GM23338 (cell line): ENCODE measurements at regions not wholly inside any gene's neighbourhood (a gene's known extent, or its start where the extent isn't known, plus 50 kb on each side); places are given as distances from the start of the nearest gene placed in this dataset.

ENCODE experiments used
- ATAC-seq: fragments of 200-7000 bp; cut with Tn5 transposase; 3 replicates; pipeline ENCODE4 v1.9.1; 2020
- DNase-seq: peaks from one replicate; pipeline ENCODE4 v3.0.0-alpha.2; 2015; ENCODE audit warnings: low spot score
- H2AFZ ChIP-seq: fragments of 200-600 bp; sonication (generic); 2 replicates; pipeline ENCODE4 v1.8.0; 2016; ENCODE audit warnings: antibody characterized with exemption, mild to moderate bottlenecking, moderate library complexity
- H3F3A ChIP-seq: fragments of 200-600 bp; sonication (generic); replicated peaks from 2 replicates; pipeline ENCODE4 v1.8.0; 2017; ENCODE audit warnings: antibody characterized with exemption, mixed run types, low read depth
- H3K27ac ChIP-seq: fragments of 200-600 bp; sonication (generic); 2 replicates; pipeline ENCODE4 v1.6.1; 2016; ENCODE audit warnings: low read depth
- H3K27me3 ChIP-seq: fragments of 200-600 bp; sonication (generic); 2 replicates; pipeline ENCODE4 v1.8.0; 2016; ENCODE audit warnings: mild to moderate bottlenecking, mixed run types, moderate library complexity; ENCODE audit not compliant: insufficient read depth
- H3K36me3 ChIP-seq: fragments of 200-600 bp; sonication (generic); 2 replicates; pipeline ENCODE4 v1.8.0; 2016; ENCODE audit warnings: mild to moderate bottlenecking; ENCODE audit not compliant: insufficient read depth
- H3K4me1 ChIP-seq: fragments of 200-600 bp; sonication (generic); 2 replicates; pipeline ENCODE4 v1.8.0; 2016; ENCODE audit warnings: mild to moderate bottlenecking, moderate library complexity; ENCODE audit not compliant: insufficient read depth
- H3K4me2 ChIP-seq: fragments of 200-600 bp; sonication (generic); 2 replicates; pipeline ENCODE4 v1.7.1; 2017; ENCODE audit warnings: mixed run types
- H3K4me3 ChIP-seq: fragments of 200-600 bp; sonication (generic); 2 replicates; pipeline ENCODE4 v1.6.1; 2016; ENCODE audit warnings: mixed run types
- H3K79me2 ChIP-seq: fragments of 200-600 bp; sonication (generic); replicated peaks from 2 replicates; pipeline ENCODE4 v1.8.0; 2017; ENCODE audit warnings: mild to moderate bottlenecking; ENCODE audit not compliant: insufficient read depth
- H3K9me2 ChIP-seq: fragments of 200-600 bp; sonication (generic); 2 replicates; pipeline ENCODE4 v1.8.0; 2017; ENCODE audit not compliant: insufficient read depth
- H4K20me1 ChIP-seq: fragments of 200-600 bp; sonication (generic); replicated peaks from 2 replicates; pipeline ENCODE4 v1.8.0; 2017; ENCODE audit warnings: mild to moderate bottlenecking; ENCODE audit not compliant: insufficient read depth
- H3K27ac Mint-ChIP-seq: 2 replicates; pipeline ENCODE4 v1.8.0; 2020; ENCODE audit warnings: inconsistent platforms, mild to moderate bottlenecking, moderate library complexity, mixed read lengths
- H3K27me3 Mint-ChIP-seq: 3 replicates; pipeline ENCODE4 v1.8.0; 2022; ENCODE audit warnings: low read depth, mild to moderate bottlenecking, moderate library complexity, mixed read lengths, inconsistent platforms; ENCODE audit not compliant: insufficient read depth, poor library complexity
- H3K36me3 Mint-ChIP-seq: 3 replicates; pipeline ENCODE4 v1.8.0; 2021; ENCODE audit warnings: low read depth, mild to moderate bottlenecking, inconsistent platforms, moderate library complexity, mixed read lengths
- H3K4me1 Mint-ChIP-seq: 3 replicates; pipeline ENCODE4 v1.8.0; 2020; ENCODE audit warnings: mild to moderate bottlenecking, inconsistent platforms, mixed read lengths
- H3K4me3 Mint-ChIP-seq: 3 replicates; pipeline ENCODE4 v1.8.0; 2021; ENCODE audit warnings: moderate library complexity, mild to moderate bottlenecking, inconsistent platforms, mixed read lengths
- H3K9me3 Mint-ChIP-seq: 3 replicates; pipeline ENCODE4 v1.8.0; 2020; ENCODE audit warnings: moderate library complexity, mild to moderate bottlenecking, inconsistent platforms, mixed read lengths
- CREB1 ChIP-seq: fragments of 250-450 bp; sonication (Bioruptor Pico); IDR thresholded peaks from 2 replicates; pipeline ENCODE4 v1.5.0; 2020; ENCODE audit warnings: low read depth, mild to moderate bottlenecking, moderate library complexity
- CTCF ChIP-seq, 2 experiments: fragments of 200-600 bp in 1 of 2; sonication (generic) in 1 of 2; conservative IDR thresholded peaks; 2 replicates each; pipeline versions ENCODE4 v1.5.1 to v1.6.1; 2016 to 2017; ENCODE audit warnings: antibody characterized with exemption in 2 of 2, low read depth in 2 of 2, mild to moderate bottlenecking in 2 of 2, moderate library complexity in 1 of 2
- ETS1 ChIP-seq: IDR thresholded peaks from 2 replicates; pipeline ENCODE4 v1.6.1; 2016; ENCODE audit warnings: antibody characterized with exemption
- EZH2 ChIP-seq: fragments of 200-600 bp; sonication (generic); IDR thresholded peaks from one replicate; pipeline ENCODE4 v1.8.0; 2017; ENCODE audit warnings: antibody characterized with exemption, mild to moderate bottlenecking, low read depth; ENCODE audit not compliant: unreplicated experiment
- EZH2phosphoT487 ChIP-seq: fragments of 200-600 bp; sonication (generic); IDR thresholded peaks from one replicate; pipeline ENCODE4 v1.8.1; 2018; ENCODE audit warnings: antibody characterized with exemption; ENCODE audit not compliant: unreplicated experiment
- JUNB ChIP-seq: IDR thresholded peaks from one replicate; pipeline ENCODE4 v1.6.1; 2016; ENCODE audit warnings: antibody characterized with exemption; ENCODE audit not compliant: unreplicated experiment
- NANOG ChIP-seq: IDR thresholded peaks from 2 replicates; pipeline ENCODE4 v1.6.1; 2016; ENCODE audit warnings: antibody characterized with exemption, borderline replicate concordance
- POLR2AphosphoS5 ChIP-seq: IDR thresholded peaks from 2 replicates; pipeline ENCODE4 v1.6.1; 2016; ENCODE audit warnings: antibody characterized with exemption, low read depth
- STAT1 ChIP-seq: IDR thresholded peaks from one replicate; pipeline ENCODE4 v1.6.1; 2016; ENCODE audit warnings: antibody characterized with exemption; ENCODE audit not compliant: unreplicated experiment
- ZNF114 ChIP-seq: fragments of 250-450 bp; sonication (Bioruptor Pico); IDR thresholded peaks from 2 replicates; pipeline ENCODE4 v1.5.0; 2020; ENCODE audit warnings: mild to moderate bottlenecking, moderate library complexity
- ZNF331 ChIP-seq: fragments of 250-450 bp; sonication (Bioruptor Pico); IDR thresholded peaks from 2 replicates; pipeline ENCODE4 v1.5.0; 2020; ENCODE audit warnings: low read depth, mild to moderate bottlenecking, moderate library complexity
- ZNF462 ChIP-seq: fragments of 250-450 bp; sonication (Bioruptor Pico); IDR thresholded peaks from 2 replicates; pipeline ENCODE4 v1.5.0; 2020; ENCODE audit warnings: mild to moderate bottlenecking, moderate library complexity
- TF ChIP-seq, protein P1 (sequence below): IDR thresholded peaks from one replicate; pipeline ENCODE4 v1.6.1; 2018; ENCODE audit warnings: antibody characterized with exemption; ENCODE audit not compliant: unreplicated experiment

DNA sequence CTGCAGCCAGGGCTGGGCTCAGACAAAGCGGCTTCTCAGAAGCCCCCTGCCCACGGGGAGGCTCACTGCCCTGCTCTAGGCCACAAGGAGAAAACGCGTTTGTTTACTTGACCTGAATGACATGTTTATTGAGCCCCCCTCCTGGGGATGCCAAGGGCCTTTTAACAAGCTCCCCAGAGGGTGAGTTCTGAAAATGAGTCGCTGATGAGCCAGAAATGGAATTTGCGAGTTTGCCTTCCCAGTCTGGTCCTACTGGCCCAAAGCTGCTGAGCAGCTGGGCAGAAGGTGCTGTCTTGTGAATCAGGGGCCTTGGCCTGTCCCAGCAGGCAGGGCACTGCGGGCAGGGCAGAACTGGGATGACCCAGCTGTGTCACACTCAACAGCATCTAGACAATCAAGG is 120.6 kb downstream of the SYF2 start:
- no peak overlapping the region for H3K4me2 ChIP-seq
- no peaks in the 10 kb centered on the region for H3F3A ChIP-seq
- Mint-ChIP-seq H3K27ac (no peak overlapping the region), H3K27me3 (peaks cover 2% of the 10 kb centered on the region), H3K36me3 (peaks cover 6% of the 10 kb centered on the region; the same call in 2 of the 3 replicates), H3K9me3 (peaks cover 13% of the 10 kb centered on the region), H3K4me3 (no peak overlapping the region), H3K4me1 (no peaks in the 10 kb centered on the region)
- H3K36me3 ChIP-seq: no peaks in the 10 kb centered on the region
- H3K27me3 ChIP-seq: no peaks in the 10 kb centered on the region
- H3K4me1 ChIP-seq: no peaks in the 10 kb centered on the region
- H3K27ac ChIP-seq: no peak overlapping the region
- no peak overlapping the region for H3K4me3 ChIP-seq
- ATAC-seq (no peak), DNase-seq (no peak)
- no peaks in the 10 kb centered on the region for H4K20me1 ChIP-seq
- H3K79me2 ChIP-seq: no peaks in the 10 kb centered on the region
- H3K9me2 ChIP-seq: no peaks in the 10 kb centered on the region
- no peak for TF ChIP-seq NANOG
- TF ChIP-seq ZNF462 (CRISPR knock-in tag): no peak
- no peak for TF ChIP-seq POLR2AphosphoS5
- TF ChIP-seq ZNF114: no peak
- no peak for TF ChIP-seq STAT1
- TF ChIP-seq CREB1 (CRISPR knock-in tag): no peak
- no peak for TF ChIP-seq JUNB
- no peak for TF ChIP-seq ETS1
- no peak for TF ChIP-seq EZH2
- TF ChIP-seq, protein P1, sequence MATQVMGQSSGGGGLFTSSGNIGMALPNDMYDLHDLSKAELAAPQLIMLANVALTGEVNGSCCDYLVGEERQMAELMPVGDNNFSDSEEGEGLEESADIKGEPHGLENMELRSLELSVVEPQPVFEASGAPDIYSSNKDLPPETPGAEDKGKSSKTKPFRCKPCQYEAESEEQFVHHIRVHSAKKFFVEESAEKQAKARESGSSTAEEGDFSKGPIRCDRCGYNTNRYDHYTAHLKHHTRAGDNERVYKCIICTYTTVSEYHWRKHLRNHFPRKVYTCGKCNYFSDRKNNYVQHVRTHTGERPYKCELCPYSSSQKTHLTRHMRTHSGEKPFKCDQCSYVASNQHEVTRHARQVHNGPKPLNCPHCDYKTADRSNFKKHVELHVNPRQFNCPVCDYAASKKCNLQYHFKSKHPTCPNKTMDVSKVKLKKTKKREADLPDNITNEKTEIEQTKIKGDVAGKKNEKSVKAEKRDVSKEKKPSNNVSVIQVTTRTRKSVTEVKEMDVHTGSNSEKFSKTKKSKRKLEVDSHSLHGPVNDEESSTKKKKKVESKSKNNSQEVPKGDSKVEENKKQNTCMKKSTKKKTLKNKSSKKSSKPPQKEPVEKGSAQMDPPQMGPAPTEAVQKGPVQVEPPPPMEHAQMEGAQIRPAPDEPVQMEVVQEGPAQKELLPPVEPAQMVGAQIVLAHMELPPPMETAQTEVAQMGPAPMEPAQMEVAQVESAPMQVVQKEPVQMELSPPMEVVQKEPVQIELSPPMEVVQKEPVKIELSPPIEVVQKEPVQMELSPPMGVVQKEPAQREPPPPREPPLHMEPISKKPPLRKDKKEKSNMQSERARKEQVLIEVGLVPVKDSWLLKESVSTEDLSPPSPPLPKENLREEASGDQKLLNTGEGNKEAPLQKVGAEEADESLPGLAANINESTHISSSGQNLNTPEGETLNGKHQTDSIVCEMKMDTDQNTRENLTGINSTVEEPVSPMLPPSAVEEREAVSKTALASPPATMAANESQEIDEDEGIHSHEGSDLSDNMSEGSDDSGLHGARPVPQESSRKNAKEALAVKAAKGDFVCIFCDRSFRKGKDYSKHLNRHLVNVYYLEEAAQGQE: no peak
- no peak for TF ChIP-seq CTCF (conservative IDR thresholded peaks at IDR 0.05; ENCODE audit: low read depth in 2 of 2)
- TF ChIP-seq ZNF331 (CRISPR knock-in tag): no peak
- TF ChIP-seq EZH2phosphoT487: no peak
- H2AFZ ChIP-seq: no peak overlapping the region
